Embryonic facial prominence (tissue), 1 donor: ENCODE measurements at regions not wholly inside any gene's neighbourhood (a gene's known extent, or its start where the extent isn't known, plus 50 kb on each side); places are given as distances from the start of the nearest gene placed in this dataset.

Experiments
- DNase-seq: peaks from one replicate; pipeline ENCODE4 v3.0.0-alpha.2; 2016; ENCODE audit errors: extremely low spot score

DNA sequence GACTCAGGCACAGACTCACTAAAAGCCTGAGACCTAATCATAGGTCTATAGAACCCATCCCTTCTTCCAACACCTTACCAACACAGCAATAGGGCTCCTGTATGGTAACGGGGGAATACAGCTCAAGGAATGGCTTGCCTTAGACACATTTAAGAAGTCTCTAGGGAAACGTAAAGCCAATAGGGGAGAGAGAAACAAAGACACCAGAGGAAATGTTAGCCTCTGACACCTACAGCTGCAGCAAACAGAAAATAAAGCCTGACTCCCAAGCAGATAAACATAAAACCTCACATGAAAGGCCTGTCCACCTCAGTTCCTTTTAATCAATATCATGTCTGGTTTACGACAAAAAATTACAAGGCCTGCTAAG, 51.1 kb upstream of the NCOA1 start:
- DNase-seq: no peak

GRCh38 chr2:24439280-24439970, 51.6 kb upstream of the NCOA1 start:
- DNase-seq: no peak

DNA sequence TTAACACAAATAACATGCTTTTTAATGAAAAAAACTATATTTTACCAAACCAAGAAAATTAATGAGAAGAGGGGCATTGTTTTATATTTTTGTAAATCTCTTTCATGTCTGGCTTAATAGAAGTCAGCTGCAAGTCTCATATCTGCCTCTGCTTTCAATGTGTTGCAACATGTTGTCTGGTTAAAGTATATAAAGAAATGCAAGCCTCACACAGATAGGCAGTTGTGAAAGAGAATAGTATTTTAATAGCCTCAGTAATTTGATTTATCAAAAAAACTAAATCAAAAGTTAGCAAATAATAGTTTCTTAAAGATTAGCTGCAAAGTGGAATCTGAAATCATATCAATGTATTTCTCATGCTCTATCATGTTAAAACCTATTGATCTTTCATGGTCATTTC, 52.9 kb upstream of the NCOA1 start:
- no peak for DNase-seq

GRCh38 chr2:24435391-24436316, 55.4 kb upstream of the NCOA1 start:
- peak; percentile 86 for DNase-seq

- DNase-seq: no peak
These were observed 56.5 kb upstream of the NCOA1 start for GRCh38 chr2:24434541-24434940.

- DNase-seq: no peak
These were observed 58.3 kb upstream of the NCOA1 start for GRCh38 chr2:24432735-24433134.

DNA sequence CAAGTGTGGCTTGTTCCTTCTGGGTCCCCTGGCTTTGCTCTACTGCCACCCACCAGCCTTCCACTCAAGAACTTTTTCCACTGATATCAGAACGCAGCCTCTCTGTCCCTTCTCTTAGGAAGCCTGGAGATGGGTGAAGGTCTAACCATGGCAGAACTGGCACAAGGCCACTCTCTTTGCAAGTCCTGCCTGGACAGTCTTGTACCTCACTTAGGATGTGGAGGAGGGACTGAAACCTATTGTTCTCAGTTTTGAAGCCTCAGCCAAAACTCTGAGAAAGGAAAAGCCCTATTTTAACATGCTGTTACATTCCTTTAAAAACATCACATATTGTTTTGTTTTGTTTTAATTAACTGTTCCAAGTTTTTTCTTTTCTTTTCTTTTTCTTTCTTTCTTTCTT, 58.9 kb upstream of the NCOA1 start:
- DNase-seq: no peak

DNA sequence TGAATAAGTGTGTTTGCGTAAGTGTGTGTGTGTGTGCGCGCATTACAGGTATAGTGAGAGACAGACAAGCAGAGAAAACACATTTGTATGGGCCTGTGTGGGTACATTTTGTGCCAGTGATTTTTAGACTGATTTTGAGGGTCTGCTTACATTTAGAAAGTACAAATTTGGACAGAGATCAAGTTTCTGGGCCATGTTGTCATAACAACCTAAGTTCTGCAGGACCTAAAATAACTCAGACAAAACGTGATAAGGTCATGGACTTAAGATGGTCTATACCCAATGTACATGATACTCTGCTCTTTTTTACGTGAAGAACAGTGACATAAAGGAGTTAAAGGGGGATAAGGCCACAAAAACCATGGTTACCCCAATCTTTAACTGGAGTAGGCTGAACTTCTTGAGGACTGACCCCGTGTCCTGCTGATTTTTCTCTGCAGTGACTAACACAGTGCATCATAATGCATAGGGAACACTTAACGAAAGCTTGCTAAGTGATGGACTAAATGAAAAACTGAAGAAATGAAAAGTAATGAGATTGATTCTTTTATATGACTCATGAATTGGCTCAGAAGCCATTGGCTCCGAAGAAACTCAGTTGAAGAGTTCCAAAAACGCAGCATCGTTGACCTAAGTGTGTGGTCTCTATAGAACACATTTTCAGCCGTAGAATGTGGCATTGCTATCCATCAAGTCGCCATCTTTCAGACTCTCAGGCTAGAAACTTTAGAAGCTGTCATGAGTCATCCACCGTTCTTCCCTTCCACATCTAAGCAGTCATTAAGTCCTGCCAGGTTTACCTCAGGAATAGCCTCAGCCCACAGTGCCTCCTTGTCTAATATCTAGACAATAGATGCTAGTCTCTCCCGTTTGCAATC, 61.6 kb upstream of the NCOA1 start:
- DNase-seq: no peak

DNA sequence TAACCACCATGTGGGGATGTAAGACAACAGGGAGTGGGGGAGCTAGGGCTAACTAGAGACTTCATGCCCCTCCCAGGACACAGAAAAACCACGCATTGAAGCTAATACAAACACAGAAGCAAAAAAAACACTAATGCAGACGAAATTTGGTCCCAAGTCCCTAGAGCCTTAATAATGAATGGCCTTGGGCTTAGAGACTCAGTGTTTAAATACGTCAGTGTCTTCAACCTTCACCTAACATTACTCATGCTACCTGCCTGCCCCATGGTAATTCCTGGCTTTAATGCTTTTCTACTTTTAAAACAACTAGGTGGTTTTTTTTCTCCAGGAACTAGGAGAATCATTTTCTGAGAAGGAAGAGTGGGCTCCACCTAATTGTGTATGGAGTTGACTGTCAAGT, 64.1 kb upstream of the ITSN2 start:
- DNase-seq: no peak

GRCh38 chr2:24423095-24423494, 62.8 kb upstream of the ITSN2 start:
- no peak for DNase-seq

DNA sequence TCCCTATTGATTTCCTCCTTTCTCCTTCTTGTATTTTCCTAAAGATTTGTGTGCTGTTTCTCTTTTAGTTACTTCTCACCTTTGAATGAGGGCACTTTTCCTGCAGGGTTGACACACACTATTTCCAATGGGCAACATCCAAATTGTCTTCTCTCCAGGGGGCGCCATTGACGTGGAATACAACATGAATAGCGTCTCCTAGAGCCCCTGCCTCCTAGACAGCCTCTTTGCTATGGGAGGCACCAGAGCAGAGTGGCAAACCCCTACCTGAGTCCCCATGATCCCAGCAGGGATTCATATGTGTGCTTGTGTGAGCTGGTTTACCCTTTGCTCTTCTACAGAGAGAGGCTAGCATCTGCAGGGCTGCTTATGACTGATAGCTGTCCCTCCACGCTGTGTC, 61.3 kb upstream of the ITSN2 start:
- DNase-seq: no peak

DNA sequence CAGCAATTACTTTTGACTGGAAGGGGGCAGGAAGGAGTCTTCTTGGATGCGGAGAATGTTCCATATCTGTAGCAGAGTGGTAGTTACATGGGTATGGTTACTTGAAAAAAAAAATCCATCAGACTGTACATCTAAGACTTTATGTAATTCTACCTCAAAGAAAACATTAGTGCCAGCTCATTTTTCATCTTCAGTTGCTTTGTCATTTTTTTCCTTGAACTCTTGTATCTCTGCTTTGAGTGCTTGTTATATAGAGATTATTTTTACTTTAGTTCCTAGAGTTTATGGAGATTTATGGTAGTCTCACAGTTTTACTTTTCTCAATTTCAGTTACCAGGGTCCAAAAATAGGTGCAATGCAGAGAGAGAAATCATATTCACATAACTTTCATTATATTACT, 60.0 kb upstream of the ITSN2 start:
- no peak for DNase-seq

DNA sequence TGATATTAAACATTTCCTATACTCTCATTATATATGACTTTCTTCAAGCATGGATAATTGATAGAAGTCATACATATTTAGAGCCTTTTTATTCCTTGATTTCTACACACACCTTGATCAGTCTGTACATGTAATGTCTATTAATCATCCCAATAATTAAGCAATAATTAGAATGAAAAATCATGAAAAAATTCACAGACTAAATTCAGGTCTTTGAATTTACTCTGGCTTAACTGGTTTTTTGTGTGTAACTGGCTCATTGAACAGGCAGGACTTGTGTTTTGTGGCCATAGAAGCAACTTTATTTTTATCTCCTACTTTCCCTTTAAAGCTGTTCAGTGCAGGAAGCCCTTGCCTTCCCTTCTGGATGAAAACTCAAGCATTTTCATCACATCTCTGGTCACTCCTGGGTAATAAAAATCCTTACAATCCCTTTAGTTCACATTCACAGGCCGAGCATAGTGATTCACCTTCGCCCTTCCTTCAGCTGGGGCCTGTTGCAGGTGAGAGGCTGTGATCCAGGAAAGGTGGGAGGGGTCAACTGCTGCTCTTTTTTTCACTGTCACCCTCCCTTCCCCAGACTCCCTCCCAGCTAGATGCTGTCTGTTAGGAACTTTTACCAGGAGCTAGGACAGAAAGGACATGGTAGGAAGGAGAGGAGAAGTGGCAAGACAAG, 58.0 kb upstream of the ITSN2 start:
- no peak for DNase-seq

DNA sequence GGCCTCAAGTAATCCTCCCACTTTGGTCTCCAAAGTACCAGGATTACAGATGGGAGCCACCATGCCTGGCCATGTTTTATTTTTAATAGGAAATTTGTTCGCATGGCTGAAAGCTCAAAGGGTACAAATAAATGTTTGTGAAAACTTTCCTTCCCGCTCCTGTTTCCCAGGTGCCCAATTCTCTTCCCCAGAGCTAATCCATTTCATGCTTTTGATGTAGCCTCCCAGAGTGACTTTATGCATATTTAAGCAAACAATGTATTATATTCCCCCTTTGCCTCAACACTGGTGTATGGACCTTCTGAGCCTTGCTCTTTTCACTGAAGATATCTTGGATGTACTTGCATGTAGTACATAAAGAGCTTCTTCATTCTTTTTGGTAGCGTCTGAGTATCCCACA, 52.5 kb upstream of the ITSN2 start:
- DNase-seq: no peak

- DNase-seq: no peak
These were observed 51.3 kb upstream of the ITSN2 start for GRCh38 chr2:24411488-24412151.

DNA sequence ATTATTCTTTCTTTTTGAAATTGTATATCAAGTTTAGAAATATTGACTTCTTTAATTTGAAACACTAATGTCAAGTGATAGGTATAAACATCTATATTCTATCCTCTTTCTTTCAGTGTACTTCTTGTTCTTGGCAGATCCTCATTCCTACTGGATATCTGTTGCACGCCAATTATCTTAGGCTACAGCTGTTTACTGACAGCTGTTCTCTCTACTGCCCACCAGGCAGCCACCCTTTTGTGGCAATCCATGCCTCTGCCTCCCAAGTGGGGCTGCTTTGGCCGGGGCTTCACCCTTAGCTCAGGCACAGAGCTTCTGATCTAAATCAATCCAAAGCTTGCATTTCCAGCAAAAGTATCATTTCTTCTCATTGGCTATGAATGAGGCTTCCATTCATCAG, 50.6 kb upstream of the ITSN2 start:
- no peak for DNase-seq

- peak; percentile 76 for DNase-seq
These were observed 49.6 kb upstream of the ITSN2 start for GRCh38 chr2:24409700-24410556.
